HEK293T (cell line): ENCODE measurements at regions not wholly inside any gene's neighbourhood (a gene's known extent, or its start where the extent isn't known, plus 50 kb on each side); places are given as distances from the start of the nearest gene placed in this dataset.

Experiments used
- CTCF ChIA-PET: fragments of 350-600 bp; formaldehyde crosslinking; extraction: SDS; loops from one replicate; lab custom pipeline; 2021; ENCODE audit warnings: antibody characterized with exemption, inconsistent platforms; lab: Yijun Ruan, JAX
- POLR2A ChIA-PET: fragments of 350-600 bp; formaldehyde crosslinking; extraction: SDS; loops from one replicate; lab custom pipeline; 2020; ENCODE audit warnings: antibody characterized with exemption, inconsistent platforms; lab: Yijun Ruan, JAX
- DNase-seq: peaks from one replicate; pipeline ENCODE4 v3.0.0; 2012; ENCODE audit warnings: mixed read lengths; ENCODE audit errors: extremely low spot score
- ARNT ChIP-seq: fragments of 450-650 bp; IDR thresholded peaks from 2 replicates; pipeline ENCODE4 v1.6.1; 2017; ENCODE audit warnings: mild to moderate bottlenecking
- BHLHE40 ChIP-seq: fragments of 450-650 bp; IDR thresholded peaks from 2 replicates; pipeline ENCODE4 v1.6.1; 2016; ENCODE audit warnings: mild to moderate bottlenecking, moderate library complexity, borderline replicate concordance
- CTBP1 ChIP-seq: fragments of 450-650 bp; IDR thresholded peaks from 2 replicates; pipeline ENCODE4 v1.6.1; 2016; ENCODE audit warnings: borderline replicate concordance
- ELF4 ChIP-seq: fragments of 450-650 bp; IDR thresholded peaks from 2 replicates; pipeline ENCODE4 v1.6.1; 2017; ENCODE audit warnings: antibody characterized with exemption
- FOXA1 ChIP-seq: fragments of 450-650 bp; IDR thresholded peaks from 2 replicates; pipeline ENCODE4 v1.6.1; 2016; ENCODE audit warnings: mild to moderate bottlenecking
- FOXK2 ChIP-seq: fragments of 450-650 bp; IDR thresholded peaks from 2 replicates; pipeline ENCODE4 v1.6.1; 2016; ENCODE audit warnings: mild to moderate bottlenecking
- FOXM1 ChIP-seq: fragments of 450-650 bp; IDR thresholded peaks from 2 replicates; pipeline ENCODE4 v1.6.1; 2017; ENCODE audit warnings: mild to moderate bottlenecking, borderline replicate concordance
- HDGF ChIP-seq: fragments of 450-650 bp; IDR thresholded peaks from 2 replicates; pipeline ENCODE4 v1.6.1; 2017; ENCODE audit warnings: antibody characterized with exemption, borderline replicate concordance
- L3MBTL2 ChIP-seq: fragments of 450-650 bp; conservative IDR thresholded peaks from 2 replicates; pipeline ENCODE4 v1.6.1; 2016; ENCODE audit warnings: mild to moderate bottlenecking
- LEF1 ChIP-seq: fragments of 450-650 bp; IDR thresholded peaks from 2 replicates; pipeline ENCODE4 v1.6.1; 2017; ENCODE audit warnings: mild to moderate bottlenecking, borderline replicate concordance
- NFRKB ChIP-seq: fragments of 450-650 bp; IDR thresholded peaks from 2 replicates; pipeline ENCODE4 v1.6.1; 2016; ENCODE audit warnings: mild to moderate bottlenecking, moderate library complexity
- PKNOX1 ChIP-seq: fragments of 450-650 bp; IDR thresholded peaks from 2 replicates; pipeline ENCODE4 v1.6.1; 2016
- SP1 ChIP-seq: fragments of 450-650 bp; IDR thresholded peaks from 2 replicates; pipeline ENCODE4 v1.6.1; 2017
- SUZ12 ChIP-seq: fragments of 450-650 bp; IDR thresholded peaks from 2 replicates; pipeline ENCODE4 v1.6.1; 2016; ENCODE audit warnings: mild to moderate bottlenecking
- TARDBP ChIP-seq: fragments of 450-650 bp; IDR thresholded peaks from 2 replicates; pipeline ENCODE4 v1.6.1; 2016
- ZNF384 ChIP-seq: fragments of 450-650 bp; IDR thresholded peaks from 2 replicates; pipeline ENCODE4 v1.6.1; 2016

GRCh38 chr17:14942526-14943190 is 322.5 kb downstream of the PMP22 start:
- ChIA-PET POLR2A (no interaction called here), CTCF (no interaction called here)
- TF ChIP-seq CTBP1 (no peak), ARNT (no peak), FOXK2 (no peak), NFRKB (no peak), ZNF384 (no peak), LEF1 (no peak), FOXM1 (no peak), SUZ12 (no peak), PKNOX1 (no peak), BHLHE40 (no peak), FOXA1 (no peak), ELF4 (no peak), L3MBTL2 (no peak), HDGF (no peak), SP1 (no peak), TARDBP (no peak)
- DNase-seq, result no peak

- CTCF ChIA-PET, result no interaction called here
- POLR2A ChIA-PET, result no interaction called here
- TF ChIP-seq PKNOX1 (no peak), L3MBTL2 (no peak), ARNT (no peak), ELF4 (no peak), SUZ12 (no peak), ZNF384 (no peak), LEF1 (no peak), HDGF (no peak), FOXM1 (no peak), NFRKB (no peak), FOXK2 (no peak), SP1 (no peak), TARDBP (no peak)
- no peak for DNase-seq
These were observed 324.2 kb downstream of the PMP22 start for GRCh38 chr17:14940938-14941265.

- TF ChIP-seq FOXM1, result no peak
- no peak for TF ChIP-seq L3MBTL2
- no peak for TF ChIP-seq NFRKB
- TF ChIP-seq FOXK2, result no peak
- no peak for TF ChIP-seq ZNF384
- TF ChIP-seq ELF4, result no peak
- no peak for TF ChIP-seq TARDBP
- no peak for TF ChIP-seq PKNOX1
- no peak for TF ChIP-seq CTBP1
- TF ChIP-seq SP1, result no peak
- TF ChIP-seq LEF1, result no peak
- TF ChIP-seq BHLHE40, result no peak
- TF ChIP-seq ARNT, result no peak
- TF ChIP-seq FOXA1, result no peak
- no peak for TF ChIP-seq SUZ12
- no peak for TF ChIP-seq HDGF
- DNase-seq, result no peak
- CTCF ChIA-PET, result no interaction called here
- POLR2A ChIA-PET, result no interaction called here
These were observed 324.8 kb downstream of the PMP22 start for GRCh38 chr17:14940108-14940937.

- ChIA-PET POLR2A (no interaction called here), CTCF (no interaction called here)
- DNase-seq, result no peak
- TF ChIP-seq PKNOX1, result no peak
- no peak for TF ChIP-seq ELF4
- no peak for TF ChIP-seq BHLHE40
These were observed 329.2 kb downstream of the PMP22 start for GRCh38 chr17:14935845-14936485.

GRCh38 chr17:14935139-14935841 is 329.8 kb downstream of the PMP22 start:
- CTCF ChIA-PET, result no interaction called here
- POLR2A ChIA-PET, result no interaction called here
- no peak for DNase-seq
- TF ChIP-seq SUZ12, result no peak
- no peak for TF ChIP-seq NFRKB
